ENCODE measurements at regions not wholly inside any gene's neighbourhood (a gene's known extent, or its start where the extent isn't known, plus 50 kb on each side); places are given as distances from the start of the nearest gene placed in this dataset.

DNA sequence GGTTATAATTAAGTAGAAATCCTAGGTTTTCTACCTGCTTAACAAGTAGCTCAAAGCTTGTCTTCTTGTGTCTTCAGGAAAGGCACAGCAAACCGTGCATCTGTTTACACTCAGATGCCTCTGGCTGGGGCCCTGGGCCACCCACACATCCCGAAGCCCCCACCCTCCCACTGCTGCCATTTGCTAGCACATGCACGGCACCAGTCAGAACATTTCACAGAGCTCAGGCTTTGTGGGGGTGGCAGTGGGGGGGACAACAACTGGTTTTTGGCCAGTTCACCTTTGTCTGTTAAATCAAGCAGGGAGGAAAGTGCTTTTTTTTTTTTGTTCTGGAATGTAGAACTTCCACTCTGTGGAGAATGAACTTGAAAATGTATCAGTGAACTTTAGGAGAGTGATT, 77.7 kb downstream of the LINC00237 start:
- TF ChIP-seq ARID3B (CRISPR knock-in tag; IDR thresholded peaks at IDR 0.05; ENCODE audit: borderline replicate concordance) (no peak), ZNF584 (CRISPR knock-in tag; IDR thresholded peaks at IDR 0.05; ENCODE audit: low read depth) (no peak), FOXA3 (CRISPR knock-in tag; conservative IDR thresholded peaks at IDR 0.05 in 1 of 2, IDR thresholded peaks at IDR 0.05 in 1 of 2) (no peak), ARHGAP35 (IDR thresholded peaks at IDR 0.05; ENCODE audit: partially characterized antibody) (no peak), SNIP1 (IDR thresholded peaks at IDR 0.05; ENCODE audit: low read depth) (no peak), ZNF592 (IDR thresholded peaks at IDR 0.05) (no peak), CCAR2 (IDR thresholded peaks at IDR 0.05; ENCODE audit: low read depth, low read length) (no peak), FOXM1 (IDR thresholded peaks at IDR 0.05; ENCODE audit: low read depth) (no peak), FOXM1 (CRISPR knock-in tag; IDR thresholded peaks at IDR 0.05; ENCODE audit: low read depth) (no peak), HDAC1 (IDR thresholded peaks at IDR 0.05) (no peak), ZNF830 (CRISPR knock-in tag; IDR thresholded peaks at IDR 0.05) (no peak)
- TF ChIP-seq, protein P1, sequence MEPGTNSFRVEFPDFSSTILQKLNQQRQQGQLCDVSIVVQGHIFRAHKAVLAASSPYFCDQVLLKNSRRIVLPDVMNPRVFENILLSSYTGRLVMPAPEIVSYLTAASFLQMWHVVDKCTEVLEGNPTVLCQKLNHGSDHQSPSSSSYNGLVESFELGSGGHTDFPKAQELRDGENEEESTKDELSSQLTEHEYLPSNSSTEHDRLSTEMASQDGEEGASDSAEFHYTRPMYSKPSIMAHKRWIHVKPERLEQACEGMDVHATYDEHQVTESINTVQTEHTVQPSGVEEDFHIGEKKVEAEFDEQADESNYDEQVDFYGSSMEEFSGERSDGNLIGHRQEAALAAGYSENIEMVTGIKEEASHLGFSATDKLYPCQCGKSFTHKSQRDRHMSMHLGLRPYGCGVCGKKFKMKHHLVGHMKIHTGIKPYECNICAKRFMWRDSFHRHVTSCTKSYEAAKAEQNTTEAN (CRISPR knock-in tag; IDR thresholded peaks at IDR 0.05) = no peak
- TF ChIP-seq, protein P2, sequence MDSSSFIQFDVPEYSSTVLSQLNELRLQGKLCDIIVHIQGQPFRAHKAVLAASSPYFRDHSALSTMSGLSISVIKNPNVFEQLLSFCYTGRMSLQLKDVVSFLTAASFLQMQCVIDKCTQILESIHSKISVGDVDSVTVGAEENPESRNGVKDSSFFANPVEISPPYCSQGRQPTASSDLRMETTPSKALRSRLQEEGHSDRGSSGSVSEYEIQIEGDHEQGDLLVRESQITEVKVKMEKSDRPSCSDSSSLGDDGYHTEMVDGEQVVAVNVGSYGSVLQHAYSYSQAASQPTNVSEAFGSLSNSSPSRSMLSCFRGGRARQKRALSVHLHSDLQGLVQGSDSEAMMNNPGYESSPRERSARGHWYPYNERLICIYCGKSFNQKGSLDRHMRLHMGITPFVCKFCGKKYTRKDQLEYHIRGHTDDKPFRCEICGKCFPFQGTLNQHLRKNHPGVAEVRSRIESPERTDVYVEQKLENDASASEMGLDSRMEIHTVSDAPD (CRISPR knock-in tag; IDR thresholded peaks at IDR 0.05) = no peak
- CTCF ChIA-PET (ENCODE audit: low intra/inter-chr PET ratio) = no interaction called here
- no peak for FAIRE-seq
- Histone ChIP-seq H3K9me3 (replicated peaks; ENCODE audit: control insufficient read depth, insufficient read depth, low read depth, low read length) (no peaks in the 10 kb centered on the region), H4K20me1 (replicated peaks; ENCODE audit: control insufficient read depth, insufficient read depth, low read length) (no peaks in the 10 kb centered on the region), H3K4me1 (replicated peaks in 1 of 2; ENCODE audit: control insufficient read depth in 2 of 2, insufficient read depth in 2 of 2, low read length in 2 of 2) (no peaks in the 10 kb centered on the region; a peak in 1 of 5 replicates), H3K4me2 (ENCODE audit: insufficient read depth, low read length) (no peak overlapping the region), H3K4me3 (no peak overlapping the region), H2AFZ (ENCODE audit: low read depth, low read length) (no peak overlapping the region), H3K79me2 (ENCODE audit: control insufficient read depth, insufficient read depth, low read length) (no peaks in the 10 kb centered on the region), H3K36me3 (ENCODE audit: control insufficient read depth, insufficient read depth, low read length) (no peaks in the 10 kb centered on the region), H3K27ac (ENCODE audit: extremely low read depth, low read depth, low read length) (no peak overlapping the region), H3K27me3 (ENCODE audit: control insufficient read depth in 2 of 2, insufficient read depth in 2 of 2, low read length in 2 of 2) (no peaks in the 10 kb centered on the region; a peak in 1 of 5 replicates), H3K9ac (ENCODE audit: insufficient read depth in 1 of 2, low read depth in 2 of 2, low read length in 2 of 2) (no peak overlapping the region), H3K9me1 (ENCODE audit: control insufficient read depth, insufficient read depth, low read length) (no peaks in the 10 kb centered on the region)
- POLR2A ChIA-PET = interaction anchor here (1.0 kb wide), 1 partner anchor 21 kb away, joined by 3 read pairs; no protein-coding TSS in a partner anchor
- DNase-seq (ENCODE audit: extremely low read depth in 1 of 4, low spot score in 3 of 4) = no peak
- intact Hi-C loops (cut with micrococcal nuclease) = no loop called here
- WGBS (ENCODE audit: insufficient coverage, low coverage, missing lambda C conversion rate) = 11% methylated on average over 2 of the region's 3 CpGs
- no peak for ATAC-seq
- BruUV-seq (replicated peaks) = no TSS peak
- in situ Hi-C loops (cut with MboI) = no loop called here

Measured in K562 (cell line).